ENCODE measurements at regions not wholly inside any gene's neighbourhood (a gene's known extent, or its start where the extent isn't known, plus 50 kb on each side); places are given as distances from the start of the nearest gene placed in this dataset.

DNA sequence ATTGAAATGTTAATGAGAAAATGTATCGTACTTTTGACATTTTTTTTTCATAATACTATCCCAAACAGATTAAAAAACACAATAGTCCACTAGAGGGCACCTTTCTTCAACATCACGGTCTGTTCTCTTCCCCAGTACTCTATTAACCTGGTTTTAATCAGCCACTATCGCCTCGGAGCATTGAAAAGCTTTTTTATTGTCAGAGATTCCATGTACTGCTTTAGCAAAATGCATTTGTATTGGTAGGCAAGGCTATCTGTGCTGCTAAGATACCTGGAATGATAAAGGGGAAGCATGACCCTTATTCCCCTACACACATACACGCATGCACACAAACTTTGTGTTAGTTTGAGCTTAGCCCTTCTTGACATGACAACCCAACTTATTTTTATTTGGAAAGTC lies 160.1 kb upstream of the IL12A start:
- Histone ChIP-seq H4K20me1 (ENCODE audit: low read depth, low read length) (no peaks in the 10 kb centered on the region), H3K4me3 (ENCODE audit: insufficient read depth, low read length, poor library complexity, severe bottlenecking) (no peak overlapping the region), H3K27ac (ENCODE audit: low read depth, low read length) (no peak overlapping the region), H3K79me2 (ENCODE audit: insufficient read depth, low read length) (no peaks in the 10 kb centered on the region), H3K36me3 (ENCODE audit: low read length) (no peaks in the 10 kb centered on the region), H3K27me3 (ENCODE audit: low read length) (no peaks in the 10 kb centered on the region), H3K4me2 (ENCODE audit: low read depth, low read length, poor library complexity, severe bottlenecking) (no peak overlapping the region), H3K9me3 (ENCODE audit: insufficient read depth, low read length) (no peaks in the 10 kb centered on the region), H3K9me2 (replicated peaks; ENCODE audit: insufficient read depth, low read length) (no peaks in the 10 kb centered on the region), H3F3A (ENCODE audit: insufficient read depth) (no peaks in the 10 kb centered on the region), H3K9ac (ENCODE audit: low read length) (no peak overlapping the region), H2AFZ (ENCODE audit: low read depth, low read length, severe bottlenecking) (no peak overlapping the region)
- TF ChIP-seq EZH2phosphoT487 (conservative IDR thresholded peaks at IDR 0.05; ENCODE audit: low read length) (no peak), CTCF (IDR thresholded peaks at IDR 0.05; ENCODE audit: insufficient read depth, low read length, poor library complexity, severe bottlenecking) (peak; percentile 50)

DNA sequence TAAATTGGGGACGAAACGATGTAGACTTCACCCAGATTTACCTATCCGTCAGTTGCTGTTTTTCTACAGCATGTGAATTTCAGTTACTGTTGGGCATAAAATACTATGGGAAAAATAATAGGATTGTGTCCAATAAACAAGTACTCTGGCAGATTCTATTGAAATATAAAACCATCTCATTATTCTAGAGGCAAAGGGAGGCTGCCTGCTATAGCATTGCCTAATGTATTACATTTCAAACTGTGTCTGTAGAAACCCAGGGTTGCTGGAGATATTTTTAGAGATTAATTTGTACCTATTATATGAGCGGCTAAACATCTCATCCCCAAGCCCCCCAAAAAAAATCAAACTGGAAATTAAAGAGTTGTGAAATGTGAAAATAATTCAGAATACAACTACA lies 159.6 kb upstream of the IL12A start:
- TF ChIP-seq CTCF (IDR thresholded peaks at IDR 0.05; ENCODE audit: insufficient read depth, low read length, poor library complexity, severe bottlenecking) = no peak
- no peak for TF ChIP-seq EZH2phosphoT487 (conservative IDR thresholded peaks at IDR 0.05; ENCODE audit: low read length)
- H3K4me2 ChIP-seq (ENCODE audit: low read depth, low read length, poor library complexity, severe bottlenecking) = no peak overlapping the region
- H3K9ac ChIP-seq (ENCODE audit: low read length) = no peak overlapping the region
- no peak overlapping the region for H2AFZ ChIP-seq (ENCODE audit: low read depth, low read length, severe bottlenecking)
- no peaks in the 10 kb centered on the region for H3K9me3 ChIP-seq (ENCODE audit: insufficient read depth, low read length)
- no peaks in the 10 kb centered on the region for H3K9me2 ChIP-seq (replicated peaks; ENCODE audit: insufficient read depth, low read length)
- no peaks in the 10 kb centered on the region for H3F3A ChIP-seq (ENCODE audit: insufficient read depth)
- H3K4me3 ChIP-seq (ENCODE audit: insufficient read depth, low read length, poor library complexity, severe bottlenecking) = no peak overlapping the region
- H3K79me2 ChIP-seq (ENCODE audit: insufficient read depth, low read length) = no peaks in the 10 kb centered on the region
- no peaks in the 10 kb centered on the region for H3K27me3 ChIP-seq (ENCODE audit: low read length)
- no peaks in the 10 kb centered on the region for H4K20me1 ChIP-seq (ENCODE audit: low read depth, low read length)
- no peak overlapping the region for H3K27ac ChIP-seq (ENCODE audit: low read depth, low read length)
- H3K36me3 ChIP-seq (ENCODE audit: low read length) = no peaks in the 10 kb centered on the region

DNA sequence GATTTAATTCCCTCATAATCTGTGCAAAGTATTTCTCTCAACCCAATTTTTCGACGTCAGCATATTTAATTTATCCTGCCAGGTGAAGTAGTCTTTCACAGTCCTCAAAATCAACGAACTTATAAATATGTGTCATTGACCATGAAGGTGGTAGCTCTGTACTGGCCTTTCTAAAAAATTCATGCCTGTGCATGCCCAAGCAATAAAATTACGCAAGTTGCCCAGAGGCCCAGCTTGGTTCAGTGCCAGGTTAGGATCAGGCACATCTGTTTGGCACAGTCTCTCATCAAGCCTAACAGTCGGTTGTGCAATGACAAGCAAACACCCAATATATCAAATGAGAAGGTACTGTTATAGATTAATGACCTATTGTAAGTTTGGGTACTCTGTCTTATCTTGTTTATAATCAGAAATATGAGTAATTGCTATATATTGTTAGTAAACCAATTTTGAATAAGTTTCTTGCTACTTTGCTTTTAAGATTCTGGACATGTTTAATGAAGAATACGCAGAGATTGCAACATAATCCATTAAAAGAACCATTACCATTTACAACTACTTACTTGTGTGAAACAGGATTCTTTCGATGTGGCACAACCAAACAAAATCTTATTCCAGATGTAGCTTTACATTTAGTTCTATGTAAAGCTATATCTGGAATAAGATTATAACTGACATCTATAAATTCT lies 159.0 kb upstream of the IL12A start:
- TF ChIP-seq CTCF (IDR thresholded peaks at IDR 0.05; ENCODE audit: insufficient read depth, low read length, poor library complexity, severe bottlenecking) = no peak
- TF ChIP-seq EZH2phosphoT487 (conservative IDR thresholded peaks at IDR 0.05; ENCODE audit: low read length) = no peak
- H3K27ac ChIP-seq (ENCODE audit: low read depth, low read length) = no peak overlapping the region
- no peaks in the 10 kb centered on the region for H4K20me1 ChIP-seq (ENCODE audit: low read depth, low read length)
- H3K4me2 ChIP-seq (ENCODE audit: low read depth, low read length, poor library complexity, severe bottlenecking) = no peak overlapping the region
- no peak overlapping the region for H3K4me3 ChIP-seq (ENCODE audit: insufficient read depth, low read length, poor library complexity, severe bottlenecking)
- no peak overlapping the region for H3K9ac ChIP-seq (ENCODE audit: low read length)
- H3K9me3 ChIP-seq (ENCODE audit: insufficient read depth, low read length) = no peaks in the 10 kb centered on the region
- no peaks in the 10 kb centered on the region for H3K79me2 ChIP-seq (ENCODE audit: insufficient read depth, low read length)
- no peaks in the 10 kb centered on the region for H3K36me3 ChIP-seq (ENCODE audit: low read length)
- no peaks in the 10 kb centered on the region for H3K9me2 ChIP-seq (replicated peaks; ENCODE audit: insufficient read depth, low read length)
- no peak overlapping the region for H2AFZ ChIP-seq (ENCODE audit: low read depth, low read length, severe bottlenecking)
- no peaks in the 10 kb centered on the region for H3K27me3 ChIP-seq (ENCODE audit: low read length)
- no peaks in the 10 kb centered on the region for H3F3A ChIP-seq (ENCODE audit: insufficient read depth)

All from SU-DHL-6 (cell line).